ENCODE measurements at regions not wholly inside any gene's neighbourhood (a gene's known extent, or its start where the extent isn't known, plus 50 kb on each side); places are given as distances from the start of the nearest gene placed in this dataset.

DNA sequence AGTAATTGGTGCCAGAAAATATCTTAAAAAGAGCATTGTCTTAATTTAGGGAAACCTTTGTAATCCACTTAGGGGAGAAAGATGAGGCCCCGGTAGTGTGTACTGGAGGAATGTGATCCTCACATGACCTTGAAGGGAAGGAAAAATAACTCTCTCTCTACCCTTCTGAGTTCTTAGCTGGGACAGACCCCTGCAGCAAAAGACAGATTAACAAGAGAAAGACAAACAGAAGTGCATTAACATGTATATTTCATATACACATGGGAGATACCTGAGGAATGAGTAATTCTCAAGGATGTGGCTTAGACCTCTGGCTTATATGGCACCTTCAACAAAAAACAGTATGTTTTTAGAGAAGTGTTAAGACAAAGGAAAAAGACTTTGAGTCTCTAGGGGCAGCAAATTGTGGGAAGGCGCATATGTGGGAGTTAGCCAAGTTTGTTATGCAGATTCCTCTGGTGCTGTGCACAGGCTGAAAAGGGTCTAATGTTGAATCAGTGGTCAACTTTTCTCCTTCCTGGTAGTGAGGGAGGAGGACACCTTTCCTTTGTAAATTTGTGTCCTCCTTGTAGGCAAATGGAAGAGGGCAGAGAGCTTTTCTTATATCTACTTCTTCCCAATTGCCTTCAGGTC is 138.8 kb downstream of the LRRC70 start:
- no peak for DNase-seq (ENCODE audit: low spot score)
- TF ChIP-seq CTCF (conservative IDR thresholded peaks at IDR 0.05; ENCODE audit: low read depth) = no peak
- ChIA-PET POLR2A (ENCODE audit: low non-redundant PET) (no interaction called here), CTCF (interaction anchor here (0.6 kb wide), 1 partner anchor 257 kb away, joined by 3 read pairs; no protein-coding TSS in a partner anchor)
- no peak overlapping the region for H3K27ac ChIP-seq

DNA sequence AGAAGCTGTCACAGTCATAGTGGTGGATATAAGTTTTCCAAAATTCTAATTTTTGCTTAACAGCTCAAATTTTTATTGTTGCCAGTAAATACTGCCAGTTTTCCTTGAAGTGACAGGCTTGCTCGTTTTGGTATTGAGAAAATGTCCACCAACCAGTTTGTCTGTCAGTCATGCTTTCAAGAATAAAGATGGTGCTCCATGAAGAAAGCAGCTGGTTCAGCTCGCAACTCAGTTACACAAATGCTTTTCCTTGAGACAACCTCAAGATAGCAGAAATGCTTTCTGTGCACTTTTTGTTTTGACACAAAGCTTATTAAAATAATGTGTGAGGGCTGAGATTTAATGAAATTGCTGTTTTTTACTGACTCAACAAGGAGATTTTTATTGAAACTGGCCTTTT is 135.7 kb downstream of the LRRC70 start:
- no peak for DNase-seq (ENCODE audit: low spot score)
- TF ChIP-seq CTCF (conservative IDR thresholded peaks at IDR 0.05; ENCODE audit: low read depth) = no peak
- ChIA-PET POLR2A (ENCODE audit: low non-redundant PET) (no interaction called here), CTCF (interaction anchor here (0.5 to 0.7 kb wide), 2 partner anchors 21 to 634 kb away, joined by 3 read pairs; no protein-coding TSS in a partner anchor)
- H3K27ac ChIP-seq = no peak overlapping the region

DNA sequence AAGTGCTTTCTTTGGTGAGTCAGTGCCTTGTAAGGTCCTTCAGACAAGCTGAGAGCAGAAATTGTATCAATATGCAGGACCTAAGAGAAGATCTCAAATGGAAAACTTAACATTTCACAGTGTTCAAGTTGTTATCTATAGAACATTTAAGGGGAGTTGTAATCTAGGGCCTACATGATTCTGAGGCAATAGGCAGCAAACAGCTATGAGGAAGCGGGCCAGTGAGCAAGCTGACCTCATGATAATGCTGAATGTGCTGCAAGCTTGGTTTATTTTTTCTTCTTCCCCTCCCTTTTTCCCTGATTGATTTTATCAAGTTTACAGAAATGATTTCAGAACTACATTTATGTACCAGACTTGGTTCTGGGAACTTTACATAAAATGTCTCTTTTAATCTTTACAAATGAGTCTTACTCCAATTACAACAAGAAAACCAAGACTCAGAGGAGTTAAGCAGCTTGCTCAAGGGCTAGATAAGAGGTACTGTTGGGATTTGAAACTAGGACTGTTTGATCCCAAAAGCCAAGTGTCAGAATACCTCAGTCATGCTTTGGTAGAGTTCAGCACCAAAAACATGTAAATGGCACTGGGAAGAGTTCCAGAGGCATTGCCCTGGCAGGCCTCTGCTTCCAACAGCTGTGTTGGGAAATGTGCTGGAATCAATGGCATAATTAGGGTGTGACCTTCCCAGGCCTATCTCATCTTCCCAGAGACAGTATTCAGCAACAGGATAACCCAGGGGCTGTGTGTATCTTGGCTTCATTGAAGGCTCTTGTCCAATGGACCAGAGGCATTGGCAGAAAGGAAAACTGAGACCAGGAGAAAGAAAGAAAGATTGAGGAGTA is 130.1 kb downstream of the LRRC70 start:
- TF ChIP-seq CTCF (conservative IDR thresholded peaks at IDR 0.05; ENCODE audit: low read depth) = no peak
- POLR2A ChIA-PET (ENCODE audit: low non-redundant PET) = no interaction called here
- no peak for DNase-seq (ENCODE audit: low spot score)
- CTCF ChIA-PET = interaction anchor here (0.6 kb wide), 1 partner anchor 460 kb away, joined by 3 read pairs; no protein-coding TSS in a partner anchor
- no peak overlapping the region for H3K27ac ChIP-seq

DNA sequence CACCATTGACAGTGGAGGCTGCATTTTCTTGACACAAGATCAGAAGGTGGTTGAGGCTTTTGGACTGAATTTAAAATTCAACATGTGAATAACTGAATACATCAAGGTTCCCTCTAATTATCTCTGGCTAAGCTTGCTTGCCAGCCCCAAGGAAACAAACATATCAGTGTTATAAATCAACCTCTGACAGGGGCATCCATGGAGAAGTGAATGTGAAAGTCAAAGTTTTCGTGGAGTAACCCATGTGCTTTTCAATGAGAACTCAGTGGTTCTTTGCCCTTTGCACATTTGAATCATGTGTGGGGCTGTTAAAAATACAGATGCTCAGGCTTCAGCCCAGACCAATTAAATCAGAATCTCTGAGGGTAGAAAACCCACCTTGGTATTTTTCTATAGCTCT is 128.9 kb downstream of the LRRC70 start:
- DNase-seq (ENCODE audit: low spot score) = no peak
- POLR2A ChIA-PET (ENCODE audit: low non-redundant PET) = no interaction called here
- H3K27ac ChIP-seq = no peak overlapping the region
- no peak for TF ChIP-seq CTCF (conservative IDR thresholded peaks at IDR 0.05; ENCODE audit: low read depth)
- CTCF ChIA-PET = no interaction called here

DNA sequence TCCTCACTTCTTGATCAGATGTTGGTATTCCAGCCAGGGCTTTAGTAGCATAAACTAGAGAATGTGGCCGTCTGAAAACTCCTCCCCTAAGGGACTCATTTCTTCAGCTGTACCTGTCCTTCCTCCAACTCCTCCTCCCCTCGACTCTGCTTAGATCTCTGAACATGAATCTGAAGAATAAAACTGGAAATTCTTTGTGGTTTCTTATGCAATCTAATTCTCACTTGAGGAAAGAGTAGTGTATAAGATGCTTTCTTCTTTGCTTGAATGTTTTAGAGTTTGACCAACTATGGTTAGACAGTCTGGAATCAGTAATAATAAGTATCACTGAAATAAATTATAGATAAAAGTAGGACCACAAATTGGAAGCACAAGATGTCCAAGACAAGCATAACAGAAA is 128.5 kb downstream of the LRRC70 start:
- no peak for TF ChIP-seq CTCF (conservative IDR thresholded peaks at IDR 0.05; ENCODE audit: low read depth)
- CTCF ChIA-PET = no interaction called here
- H3K27ac ChIP-seq = no peak overlapping the region
- DNase-seq (ENCODE audit: low spot score) = no peak
- POLR2A ChIA-PET (ENCODE audit: low non-redundant PET) = no interaction called here

DNA sequence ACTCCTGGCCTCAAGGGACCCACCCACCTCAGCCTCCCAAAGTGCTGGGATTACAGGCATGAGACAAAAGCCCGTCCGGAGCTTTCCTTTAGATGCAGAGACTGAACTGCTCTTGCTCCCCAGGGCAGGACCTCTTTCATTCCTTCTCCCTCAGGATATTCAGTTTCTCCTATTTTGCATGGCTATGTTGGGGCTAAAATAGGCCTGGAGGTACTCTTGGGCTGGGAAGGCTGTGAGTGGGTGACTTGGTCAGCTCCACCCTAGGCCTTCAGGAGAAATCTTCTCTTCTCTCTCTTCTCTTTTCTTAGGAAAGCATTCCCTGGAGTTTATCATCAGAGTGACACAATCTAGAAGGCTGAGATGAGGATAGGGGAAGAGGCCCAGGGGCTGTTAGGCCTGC is 126.4 kb downstream of the LRRC70 start:
- ChIA-PET CTCF (no interaction called here), POLR2A (ENCODE audit: low non-redundant PET) (no interaction called here)
- TF ChIP-seq CTCF (conservative IDR thresholded peaks at IDR 0.05; ENCODE audit: low read depth) = no peak
- no peak for DNase-seq (ENCODE audit: low spot score)
- H3K27ac ChIP-seq = no peak overlapping the region

Measured in RWPE1 (cell line).